NCI-H510A treated with DMSO at 0.1 percent for 48 hours (cell line): ENCODE measurements at regions not wholly inside any gene's neighbourhood (a gene's known extent, or its start where the extent isn't known, plus 50 kb on each side); places are given as distances from the start of the nearest gene placed in this dataset.
"Not testable (repeated sequence)": the region's sequence is repeated elsewhere in the genome, so short reads cannot be mapped to it uniquely, and the experiment has no call there.

Source experiments
- DNase-seq: peaks from one replicate; lab custom pipeline; 2025; lab: John Stamatoyannopoulos, UW

GRCh38 chr2:123816928-123817327, 208.2 kb upstream of the CNTNAP5 start:
- DNase-seq: no peak

- DNase-seq: no peak
These were observed 198.3 kb upstream of the CNTNAP5 start for GRCh38 chr2:123826729-123827271.

GRCh38 chr2:123839326-123839725, 185.8 kb upstream of the CNTNAP5 start:
- no peak for DNase-seq

- DNase-seq: no peak
These were observed 185.1 kb upstream of the CNTNAP5 start for GRCh38 chr2:123840016-123840415.

- no peak for DNase-seq
These were observed 184.5 kb upstream of the CNTNAP5 start for GRCh38 chr2:123840574-123840973.

GRCh38 chr2:123851281-123851680, 173.8 kb upstream of the CNTNAP5 start:
- no peak for DNase-seq

GRCh38 chr2:123853161-123853560, 171.9 kb upstream of the CNTNAP5 start:
- no peak for DNase-seq

- DNase-seq: not testable (repeated sequence)
These were observed 166.1 kb upstream of the CNTNAP5 start for GRCh38 chr2:123859031-123859430.

GRCh38 chr2:123864416-123864815, 160.7 kb upstream of the CNTNAP5 start:
- no peak for DNase-seq

- DNase-seq: no peak
These were observed 154.7 kb upstream of the CNTNAP5 start for GRCh38 chr2:123870206-123870880.

- DNase-seq: no peak
These were observed 154.2 kb upstream of the CNTNAP5 start for GRCh38 chr2:123870881-123871276.

GRCh38 chr2:123890148-123890547, 134.9 kb upstream of the CNTNAP5 start:
- DNase-seq: no peak

- no peak for DNase-seq
These were observed 130.9 kb upstream of the CNTNAP5 start for GRCh38 chr2:123894167-123894566.

GRCh38 chr2:123895651-123896050, 129.4 kb upstream of the CNTNAP5 start:
- no peak for DNase-seq

GRCh38 chr2:123901256-123901655, 123.8 kb upstream of the CNTNAP5 start:
- DNase-seq: no peak

- DNase-seq: no peak
These were observed 118.7 kb upstream of the CNTNAP5 start for GRCh38 chr2:123906361-123906760.

GRCh38 chr2:123908522-123908921, 116.6 kb upstream of the CNTNAP5 start:
- DNase-seq: no peak

GRCh38 chr2:123912171-123912570, 112.9 kb upstream of the CNTNAP5 start:
- no peak for DNase-seq

GRCh38 chr2:123913143-123913735, 111.8 kb upstream of the CNTNAP5 start:
- DNase-seq: no peak

GRCh38 chr2:123915380-123915779, 109.7 kb upstream of the CNTNAP5 start:
- DNase-seq: no peak

GRCh38 chr2:123916051-123916450, 109.0 kb upstream of the CNTNAP5 start:
- DNase-seq: no peak

GRCh38 chr2:123916531-123916930, 108.6 kb upstream of the CNTNAP5 start:
- DNase-seq: no peak

- DNase-seq: no peak
These were observed 107.8 kb upstream of the CNTNAP5 start for GRCh38 chr2:123917241-123917640.

- DNase-seq: no peak
These were observed 96.7 kb upstream of the CNTNAP5 start for GRCh38 chr2:123928358-123928757.
